HEK293 (cell line): ENCODE measurements at regions not wholly inside any gene's neighbourhood (a gene's known extent, or its start where the extent isn't known, plus 50 kb on each side); places are given as distances from the start of the nearest gene placed in this dataset.

ENCODE experiments used
- CTCF ChIA-PET: fragments of 350-600 bp; formaldehyde crosslinking; extraction: SDS; loops from one replicate; lab custom pipeline; 2021; ENCODE audit warnings: antibody characterized with exemption; lab: Yijun Ruan, JAX
- POLR2A ChIA-PET: fragments of 300-600 bp; formaldehyde crosslinking; extraction: SDS; loops from one replicate; lab custom pipeline; 2020; ENCODE audit warnings: antibody characterized with exemption, inconsistent platforms; lab: Yijun Ruan, JAX
- H3K27ac ChIP-seq: fragments of 200-500 bp; sonication (Bioruptor generic); 2 replicates; pipeline ENCODE4 v1.5.1; 2014; ENCODE audit warnings: low read depth, low read length, control low read depth, inconsistent platforms; ENCODE audit errors: extremely low read depth
- H3K36me3 ChIP-seq, 2 experiments: fragments of 200-500 bp in 1 of 2; sonication (Bioruptor generic) in 1 of 2; 1 replicate in 1 of 2; 2 replicates in 1 of 2; pipeline ENCODE4 v1.5.1; 2014 to 2017; ENCODE audit warnings: inconsistent platforms in 2 of 2, low read length in 2 of 2; ENCODE audit not compliant: control insufficient read depth in 2 of 2, insufficient read depth in 1 of 2
- H3K4me1 ChIP-seq: fragments of 200-500 bp; sonication (Bioruptor generic); 2 replicates; pipeline ENCODE4 v1.5.1; 2014; ENCODE audit warnings: mild to moderate bottlenecking, low read length, inconsistent platforms; ENCODE audit not compliant: control insufficient read depth, insufficient read depth
- H3K4me3 ChIP-seq: 2 replicates; pipeline ENCODE4 v1.5.1; 2011; ENCODE audit warnings: low read depth, mild to moderate bottlenecking, control low read depth, low read length, moderate library complexity
- H3K9me3 ChIP-seq: fragments of 200-500 bp; sonication (Bioruptor generic); 2 replicates; pipeline ENCODE4 v1.5.1; 2014; ENCODE audit warnings: low read depth, low read length, inconsistent platforms; ENCODE audit not compliant: control insufficient read depth, insufficient read depth
- KLF10 ChIP-seq: fragments of 450-650 bp; IDR thresholded peaks from 2 replicates; pipeline ENCODE4 v1.5.1; 2018; ENCODE audit warnings: missing biosample characterization, mild to moderate bottlenecking, missing genetic modification characterization
- MEIS1 ChIP-seq: sonication (generic); formaldehyde crosslinking; IDR thresholded peaks from 2 replicates; pipeline ENCODE4 v1.8.1; 2022; ENCODE audit warnings: missing genetic modification reagents, mild to moderate bottlenecking, borderline replicate concordance
- MZF1 ChIP-seq: fragments of 450-650 bp; formaldehyde crosslinking; IDR thresholded peaks from 2 replicates; pipeline ENCODE4 v1.5.1; 2017; ENCODE audit warnings: missing biosample characterization, missing genetic modification characterization, borderline replicate concordance
- RBAK ChIP-seq: fragments of 450-650 bp; formaldehyde crosslinking; IDR thresholded peaks from 2 replicates; pipeline ENCODE4 v1.5.1; 2016; ENCODE audit warnings: missing biosample characterization, missing genetic modification characterization
- SALL2 ChIP-seq: fragments of 450-650 bp; formaldehyde crosslinking; IDR thresholded peaks from 2 replicates; pipeline ENCODE4 v1.5.0; 2017; ENCODE audit warnings: missing biosample characterization, mild to moderate bottlenecking, missing genetic modification characterization, borderline replicate concordance
- TRIM28 ChIP-seq: IDR thresholded peaks from 2 replicates; pipeline ENCODE4 v1.6.1; 2011; ENCODE audit warnings: low read length, control low read depth, borderline replicate concordance
- YY2 ChIP-seq: fragments of 450-650 bp; formaldehyde crosslinking; IDR thresholded peaks from 2 replicates; pipeline ENCODE4 v1.5.1; 2016; ENCODE audit warnings: missing biosample characterization, missing genetic modification characterization
- ZBTB20 ChIP-seq: fragments of 450-650 bp; formaldehyde crosslinking; IDR thresholded peaks from 2 replicates; pipeline ENCODE4 v1.5.1; 2016; ENCODE audit warnings: missing biosample characterization, missing genetic modification characterization
- ZEB2 ChIP-seq: fragments of 450-650 bp; formaldehyde crosslinking; IDR thresholded peaks from 2 replicates; pipeline ENCODE4 v1.5.1; 2016; ENCODE audit warnings: missing biosample characterization, missing genetic modification characterization
- ZFP37 ChIP-seq: fragments of 450-650 bp; formaldehyde crosslinking; IDR thresholded peaks from 2 replicates; pipeline ENCODE4 v1.5.1; 2016; ENCODE audit warnings: missing biosample characterization, missing genetic modification characterization
- ZNF112 ChIP-seq: fragments of 450-650 bp; formaldehyde crosslinking; IDR thresholded peaks from 2 replicates; pipeline ENCODE4 v1.5.0; 2017; ENCODE audit warnings: missing biosample characterization, missing genetic modification characterization
- ZNF114 ChIP-seq: fragments of 450-650 bp; formaldehyde crosslinking; IDR thresholded peaks from 2 replicates; pipeline ENCODE4 v1.5.0; 2017; ENCODE audit warnings: missing biosample characterization, missing genetic modification characterization
- ZNF302 ChIP-seq: fragments of 450-650 bp; formaldehyde crosslinking; IDR thresholded peaks from 2 replicates; pipeline ENCODE4 v1.5.1; 2016; ENCODE audit warnings: missing biosample characterization, missing genetic modification characterization, low read depth
- ZNF311 ChIP-seq: fragments of 450-650 bp; formaldehyde crosslinking; IDR thresholded peaks from 2 replicates; pipeline ENCODE4 v1.5.1; 2017; ENCODE audit warnings: missing biosample characterization, missing genetic modification characterization, borderline replicate concordance
- ZNF416 ChIP-seq: fragments of 450-650 bp; formaldehyde crosslinking; IDR thresholded peaks from 2 replicates; pipeline ENCODE4 v1.5.1; 2016; ENCODE audit warnings: missing biosample characterization, missing genetic modification characterization
- ZNF423 ChIP-seq: fragments of 450-650 bp; formaldehyde crosslinking; IDR thresholded peaks from 2 replicates; pipeline ENCODE4 v1.5.1; 2016; ENCODE audit warnings: missing biosample characterization, missing genetic modification characterization
- ZNF426 ChIP-seq: fragments of 450-650 bp; formaldehyde crosslinking; IDR thresholded peaks from 2 replicates; pipeline ENCODE4 v1.5.1; 2017; ENCODE audit warnings: missing biosample characterization, missing genetic modification characterization, mild to moderate bottlenecking, inconsistent platforms, moderate library complexity
- ZNF558 ChIP-seq: fragments of 450-650 bp; formaldehyde crosslinking; IDR thresholded peaks from 2 replicates; pipeline ENCODE4 v1.5.1; 2016; ENCODE audit warnings: missing biosample characterization, missing genetic modification characterization
- ZNF561 ChIP-seq: fragments of 450-650 bp; IDR thresholded peaks from 2 replicates; pipeline ENCODE4 v1.5.1; 2018; ENCODE audit warnings: missing biosample characterization, missing genetic modification characterization, borderline replicate concordance
- ZNF610 ChIP-seq: fragments of 450-650 bp; formaldehyde crosslinking; IDR thresholded peaks from 2 replicates; pipeline ENCODE4 v1.5.1; 2016; ENCODE audit warnings: missing biosample characterization, missing genetic modification characterization, borderline replicate concordance
- ZNF707 ChIP-seq: fragments of 450-650 bp; formaldehyde crosslinking; IDR thresholded peaks from 2 replicates; pipeline ENCODE4 v1.5.1; 2016; ENCODE audit warnings: missing biosample characterization, missing genetic modification characterization
- ZNF830 ChIP-seq: fragments of 450-650 bp; IDR thresholded peaks from 2 replicates; pipeline ENCODE4 v1.5.0; 2018; ENCODE audit warnings: missing biosample characterization, missing genetic modification characterization, low read depth, mild to moderate bottlenecking, moderate library complexity
- TF ChIP-seq, protein P1 (sequence below): fragments of 450-650 bp; formaldehyde crosslinking; IDR thresholded peaks from 2 replicates; pipeline ENCODE4 v1.5.1; 2016; ENCODE audit warnings: missing biosample characterization, missing genetic modification characterization, borderline replicate concordance
- TF ChIP-seq, protein P2 (sequence below): fragments of 450-650 bp; formaldehyde crosslinking; IDR thresholded peaks from 2 replicates; pipeline ENCODE4 v1.5.1; 2017; ENCODE audit warnings: missing biosample characterization, missing genetic modification characterization
- TF ChIP-seq, protein P3 (sequence below): fragments of 450-650 bp; formaldehyde crosslinking; IDR thresholded peaks from 2 replicates; pipeline ENCODE4 v1.5.1; 2016; ENCODE audit warnings: missing biosample characterization, missing genetic modification characterization, low read depth

DNA sequence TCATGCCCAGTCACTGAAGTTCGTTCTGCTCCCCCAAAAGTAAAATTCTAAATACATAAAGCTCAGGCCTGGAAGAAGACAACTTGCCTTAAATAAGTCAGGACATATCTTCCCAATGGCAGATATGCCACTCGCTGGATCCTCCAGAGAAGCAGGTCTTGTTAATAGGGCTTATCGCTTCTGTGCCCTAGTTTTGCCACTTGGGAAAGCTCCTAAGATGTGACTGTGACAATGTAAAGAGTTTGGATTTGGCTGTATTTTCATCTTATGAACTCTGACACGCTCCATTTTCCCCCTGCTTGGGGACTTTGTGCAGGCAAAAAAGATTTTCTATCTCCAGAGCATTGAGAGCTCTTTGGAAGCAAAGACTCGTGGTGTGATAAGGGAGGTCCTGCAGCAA, 279.9 kb downstream of the WDR11 start:
- ChIA-PET POLR2A (no interaction called here), CTCF (interaction anchor here (0.7 to 1.3 kb wide), 2 partner anchors 182 to 909 kb away, joined by 3 to 4 read pairs; no protein-coding TSS in a partner anchor)
- Histone ChIP-seq H3K4me3 (no peak overlapping the region), H3K36me3 (no peaks in the 10 kb centered on the region), H3K27ac (no peak overlapping the region), H3K4me1 (no peaks in the 10 kb centered on the region), H3K9me3 (no peaks in the 10 kb centered on the region)
- TF ChIP-seq ZNF558 (tag by site-specific recombination) (no peak), RBAK (tag by site-specific recombination) (no peak), YY2 (tag by site-specific recombination) (no peak), ZNF416 (tag by site-specific recombination) (no peak), ZNF830 (tag by site-specific recombination) (no peak)

DNA sequence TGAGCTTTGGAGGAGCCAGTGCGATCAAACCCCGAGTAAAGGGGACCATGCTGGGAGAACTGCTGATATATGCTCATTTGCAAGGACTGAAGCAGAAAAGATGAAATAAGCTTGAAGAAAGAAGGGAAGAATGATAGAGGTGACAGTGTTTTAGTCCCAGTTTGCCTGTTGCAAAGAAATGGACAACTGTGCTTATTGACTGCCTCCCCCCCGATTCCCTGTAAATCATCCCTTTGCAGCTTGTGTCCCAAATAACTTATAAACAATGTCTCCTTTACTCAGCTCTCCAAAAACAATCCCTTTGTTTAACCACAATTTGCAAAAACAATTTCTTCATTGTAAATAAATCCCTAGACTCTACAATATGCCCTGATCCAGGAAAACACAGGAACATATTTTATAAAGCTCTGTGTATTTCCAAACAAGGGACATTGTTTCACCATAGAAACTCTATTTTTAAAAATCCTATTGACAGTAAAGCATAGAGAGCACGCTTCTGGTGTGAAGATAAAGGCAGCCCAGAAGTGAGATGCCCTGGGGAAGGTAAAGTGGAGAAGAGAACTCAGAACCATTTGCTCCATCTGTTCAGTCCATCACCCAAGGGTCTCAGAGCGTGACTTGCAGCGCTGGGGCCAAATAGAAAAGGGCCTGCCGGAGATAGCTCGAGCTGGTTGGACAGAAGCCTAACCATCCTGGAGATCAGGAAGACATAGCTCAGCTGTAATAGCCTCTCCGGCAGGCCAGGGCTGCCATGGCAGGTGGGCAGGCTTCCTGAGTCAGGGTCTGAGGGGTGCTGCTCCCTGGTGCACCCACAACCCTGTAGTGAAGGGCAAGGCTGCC, 280.5 kb downstream of the WDR11 start:
- ChIA-PET CTCF (interaction anchor here (0.7 to 1.3 kb wide), 2 partner anchors 183 to 910 kb away, joined by 3 to 4 read pairs; no protein-coding TSS in a partner anchor), POLR2A (no interaction called here)
- TF ChIP-seq TRIM28 (no peak), ZNF426 (tag by site-specific recombination) (no peak), ZNF114 (tag by site-specific recombination) (no peak), ZNF311 (tag by site-specific recombination) (no peak), ZNF302 (tag by site-specific recombination) (no peak), SALL2 (tag by site-specific recombination) (no peak)
- TF ChIP-seq, protein P1, sequence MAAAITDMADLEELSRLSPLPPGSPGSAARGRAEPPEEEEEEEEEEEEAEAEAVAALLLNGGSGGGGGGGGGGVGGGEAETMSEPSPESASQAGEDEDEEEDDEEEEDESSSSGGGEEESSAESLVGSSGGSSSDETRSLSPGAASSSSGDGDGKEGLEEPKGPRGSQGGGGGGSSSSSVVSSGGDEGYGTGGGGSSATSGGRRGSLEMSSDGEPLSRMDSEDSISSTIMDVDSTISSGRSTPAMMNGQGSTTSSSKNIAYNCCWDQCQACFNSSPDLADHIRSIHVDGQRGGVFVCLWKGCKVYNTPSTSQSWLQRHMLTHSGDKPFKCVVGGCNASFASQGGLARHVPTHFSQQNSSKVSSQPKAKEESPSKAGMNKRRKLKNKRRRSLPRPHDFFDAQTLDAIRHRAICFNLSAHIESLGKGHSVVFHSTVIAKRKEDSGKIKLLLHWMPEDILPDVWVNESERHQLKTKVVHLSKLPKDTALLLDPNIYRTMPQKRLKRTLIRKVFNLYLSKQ (tag by site-specific recombination): no peak
- H3K27ac ChIP-seq: no peak overlapping the region
- no peaks in the 10 kb centered on the region for H3K36me3 ChIP-seq
- no peaks in the 10 kb centered on the region for H3K4me1 ChIP-seq
- H3K9me3 ChIP-seq: no peaks in the 10 kb centered on the region
- no peak overlapping the region for H3K4me3 ChIP-seq

DNA sequence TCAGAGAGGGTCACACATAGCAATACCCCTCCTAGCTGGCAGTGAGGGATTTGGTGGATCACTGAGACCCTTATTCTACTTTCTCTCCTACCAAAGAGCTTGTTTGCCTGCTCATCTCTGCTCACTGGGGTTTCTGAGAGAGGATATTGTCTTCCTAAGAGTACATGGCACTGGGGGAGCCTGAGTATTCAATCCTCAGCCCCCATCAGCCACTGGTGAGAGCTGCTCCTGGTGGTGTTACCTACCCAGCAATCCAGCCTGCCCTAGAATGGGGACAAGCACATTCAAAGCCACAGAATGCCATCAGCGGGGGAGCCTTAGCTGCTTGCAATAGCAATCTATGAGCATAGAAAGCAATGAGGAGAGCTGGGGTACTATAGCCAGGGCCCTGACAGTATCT, 281.1 kb downstream of the WDR11 start:
- POLR2A ChIA-PET: no interaction called here
- CTCF ChIA-PET: interaction anchor here (0.6 kb wide), 1 partner anchor 179 kb away, joined by 7 read pairs; no protein-coding TSS in a partner anchor
- TF ChIP-seq ZNF112 (tag by site-specific recombination): no peak
- TF ChIP-seq, protein P2, sequence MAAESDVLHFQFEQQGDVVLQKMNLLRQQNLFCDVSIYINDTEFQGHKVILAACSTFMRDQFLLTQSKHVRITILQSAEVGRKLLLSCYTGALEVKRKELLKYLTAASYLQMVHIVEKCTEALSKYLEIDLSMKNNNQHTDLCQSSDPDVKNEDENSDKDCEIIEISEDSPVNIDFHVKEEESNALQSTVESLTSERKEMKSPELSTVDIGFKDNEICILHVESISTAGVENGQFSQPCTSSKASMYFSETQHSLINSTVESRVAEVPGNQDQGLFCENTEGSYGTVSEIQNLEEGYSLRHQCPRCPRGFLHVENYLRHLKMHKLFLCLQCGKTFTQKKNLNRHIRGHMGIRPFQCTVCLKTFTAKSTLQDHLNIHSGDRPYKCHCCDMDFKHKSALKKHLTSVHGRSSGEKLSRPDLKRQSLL (tag by site-specific recombination): no peak
- TF ChIP-seq ZNF561 (tag by site-specific recombination): no peak
- no peak for TF ChIP-seq ZNF423 (tag by site-specific recombination)
- TF ChIP-seq, protein P3, sequence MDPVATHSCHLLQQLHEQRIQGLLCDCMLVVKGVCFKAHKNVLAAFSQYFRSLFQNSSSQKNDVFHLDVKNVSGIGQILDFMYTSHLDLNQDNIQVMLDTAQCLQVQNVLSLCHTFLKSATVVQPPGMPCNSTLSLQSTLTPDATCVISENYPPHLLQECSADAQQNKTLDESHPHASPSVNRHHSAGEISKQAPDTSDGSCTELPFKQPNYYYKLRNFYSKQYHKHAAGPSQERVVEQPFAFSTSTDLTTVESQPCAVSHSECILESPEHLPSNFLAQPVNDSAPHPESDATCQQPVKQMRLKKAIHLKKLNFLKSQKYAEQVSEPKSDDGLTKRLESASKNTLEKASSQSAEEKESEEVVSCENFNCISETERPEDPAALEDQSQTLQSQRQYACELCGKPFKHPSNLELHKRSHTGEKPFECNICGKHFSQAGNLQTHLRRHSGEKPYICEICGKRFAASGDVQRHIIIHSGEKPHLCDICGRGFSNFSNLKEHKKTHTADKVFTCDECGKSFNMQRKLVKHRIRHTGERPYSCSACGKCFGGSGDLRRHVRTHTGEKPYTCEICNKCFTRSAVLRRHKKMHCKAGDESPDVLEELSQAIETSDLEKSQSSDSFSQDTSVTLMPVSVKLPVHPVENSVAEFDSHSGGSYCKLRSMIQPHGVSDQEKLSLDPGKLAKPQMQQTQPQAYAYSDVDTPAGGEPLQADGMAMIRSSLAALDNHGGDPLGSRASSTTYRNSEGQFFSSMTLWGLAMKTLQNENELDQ (tag by site-specific recombination): no peak
- no peak for TF ChIP-seq ZFP37
- TF ChIP-seq MZF1: no peak
- no peak for TF ChIP-seq MEIS1 (CRISPR knock-in tag)
- TF ChIP-seq ZNF610 (tag by site-specific recombination): no peak
- no peak for TF ChIP-seq ZNF707 (tag by site-specific recombination)
- TF ChIP-seq ZBTB20: no peak
- no peak for TF ChIP-seq KLF10 (tag by site-specific recombination)
- no peak for TF ChIP-seq ZEB2 (tag by site-specific recombination)

More for the DNA sequence above, 281.1 kb downstream of the WDR11 start:
- Histone ChIP-seq H3K4me3 (no peak overlapping the region), H3K9me3 (no peaks in the 10 kb centered on the region), H3K27ac (no peak overlapping the region), H3K36me3 (no peaks in the 10 kb centered on the region), H3K4me1 (no peaks in the 10 kb centered on the region)
